GM10266 (cell line): ENCODE measurements at regions not wholly inside any gene's neighbourhood (a gene's known extent, or its start where the extent isn't known, plus 50 kb on each side); places are given as distances from the start of the nearest gene placed in this dataset.

Experiments
- DNase-seq: peaks from one replicate; pipeline ENCODE4 v3.0.0; 2012; ENCODE audit errors: extremely low spot score
- TF ChIP-seq, protein P1 (sequence below): IDR thresholded peaks from 2 replicates; pipeline ENCODE4 v1.5.1; 2012; ENCODE audit warnings: mild to moderate bottlenecking, low read depth; ENCODE audit not compliant: control insufficient read depth, insufficient read depth; ENCODE audit errors: missing control alignments

- TF ChIP-seq, protein P1, sequence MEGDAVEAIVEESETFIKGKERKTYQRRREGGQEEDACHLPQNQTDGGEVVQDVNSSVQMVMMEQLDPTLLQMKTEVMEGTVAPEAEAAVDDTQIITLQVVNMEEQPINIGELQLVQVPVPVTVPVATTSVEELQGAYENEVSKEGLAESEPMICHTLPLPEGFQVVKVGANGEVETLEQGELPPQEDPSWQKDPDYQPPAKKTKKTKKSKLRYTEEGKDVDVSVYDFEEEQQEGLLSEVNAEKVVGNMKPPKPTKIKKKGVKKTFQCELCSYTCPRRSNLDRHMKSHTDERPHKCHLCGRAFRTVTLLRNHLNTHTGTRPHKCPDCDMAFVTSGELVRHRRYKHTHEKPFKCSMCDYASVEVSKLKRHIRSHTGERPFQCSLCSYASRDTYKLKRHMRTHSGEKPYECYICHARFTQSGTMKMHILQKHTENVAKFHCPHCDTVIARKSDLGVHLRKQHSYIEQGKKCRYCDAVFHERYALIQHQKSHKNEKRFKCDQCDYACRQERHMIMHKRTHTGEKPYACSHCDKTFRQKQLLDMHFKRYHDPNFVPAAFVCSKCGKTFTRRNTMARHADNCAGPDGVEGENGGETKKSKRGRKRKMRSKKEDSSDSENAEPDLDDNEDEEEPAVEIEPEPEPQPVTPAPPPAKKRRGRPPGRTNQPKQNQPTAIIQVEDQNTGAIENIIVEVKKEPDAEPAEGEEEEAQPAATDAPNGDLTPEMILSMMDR = no peak
These were observed 92.3 kb upstream of the POU2AF2 start for GRCh38 chr11:111153194-111153593.

DNA sequence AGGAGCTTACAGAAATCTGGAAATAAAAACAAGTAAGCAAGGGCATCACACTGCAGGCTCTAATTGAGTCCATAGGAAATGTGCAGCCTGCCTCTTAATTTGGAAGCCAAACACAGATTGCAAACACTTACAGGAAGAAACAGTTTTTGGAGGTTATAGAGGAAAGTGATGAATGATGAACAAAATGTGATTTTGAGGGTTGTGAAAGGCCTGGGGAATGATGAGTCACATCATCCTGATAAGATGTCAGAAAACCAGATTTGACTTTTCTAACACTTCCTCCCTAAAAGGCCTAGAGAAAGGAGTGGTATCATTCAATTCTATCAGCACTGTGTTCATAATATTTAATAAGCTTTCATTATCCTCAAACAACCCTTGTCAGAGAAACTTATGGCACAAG, 96.6 kb upstream of the POU2AF2 start:
- TF ChIP-seq, protein P1 = no peak

More at GRCh38 chr11:111153194-111153593, 92.3 kb upstream of the POU2AF2 start:
- no peak for DNase-seq

DNA sequence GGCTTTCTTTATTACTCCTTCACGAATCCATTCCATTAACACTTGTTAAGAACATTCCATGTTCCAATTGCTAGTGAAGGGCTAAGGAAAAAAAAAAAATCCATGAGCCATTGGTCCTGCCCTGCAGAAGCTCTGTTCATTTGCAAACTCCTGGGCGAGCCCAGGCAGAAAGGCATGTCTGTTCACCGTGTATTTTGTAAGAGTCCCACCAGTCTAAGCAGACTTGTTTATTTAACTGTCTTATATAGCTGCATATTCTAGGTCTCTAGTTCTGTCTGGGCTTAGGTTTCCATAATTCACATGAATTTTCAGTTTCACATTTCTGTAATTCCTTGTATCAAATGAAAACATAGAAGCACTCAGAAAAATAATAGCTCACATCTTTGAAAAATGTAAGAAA, 97.4 kb upstream of the POU2AF2 start:
- TF ChIP-seq, protein P1 = no peak

More for the DNA sequence above, 96.6 kb upstream of the POU2AF2 start:
- no peak for DNase-seq

GRCh38 chr11:111137846-111138245, 107.7 kb upstream of the POU2AF2 start:
- no peak for DNase-seq
- TF ChIP-seq, protein P1 = no peak

More for the DNA sequence above, 97.4 kb upstream of the POU2AF2 start:
- DNase-seq = no peak

DNA sequence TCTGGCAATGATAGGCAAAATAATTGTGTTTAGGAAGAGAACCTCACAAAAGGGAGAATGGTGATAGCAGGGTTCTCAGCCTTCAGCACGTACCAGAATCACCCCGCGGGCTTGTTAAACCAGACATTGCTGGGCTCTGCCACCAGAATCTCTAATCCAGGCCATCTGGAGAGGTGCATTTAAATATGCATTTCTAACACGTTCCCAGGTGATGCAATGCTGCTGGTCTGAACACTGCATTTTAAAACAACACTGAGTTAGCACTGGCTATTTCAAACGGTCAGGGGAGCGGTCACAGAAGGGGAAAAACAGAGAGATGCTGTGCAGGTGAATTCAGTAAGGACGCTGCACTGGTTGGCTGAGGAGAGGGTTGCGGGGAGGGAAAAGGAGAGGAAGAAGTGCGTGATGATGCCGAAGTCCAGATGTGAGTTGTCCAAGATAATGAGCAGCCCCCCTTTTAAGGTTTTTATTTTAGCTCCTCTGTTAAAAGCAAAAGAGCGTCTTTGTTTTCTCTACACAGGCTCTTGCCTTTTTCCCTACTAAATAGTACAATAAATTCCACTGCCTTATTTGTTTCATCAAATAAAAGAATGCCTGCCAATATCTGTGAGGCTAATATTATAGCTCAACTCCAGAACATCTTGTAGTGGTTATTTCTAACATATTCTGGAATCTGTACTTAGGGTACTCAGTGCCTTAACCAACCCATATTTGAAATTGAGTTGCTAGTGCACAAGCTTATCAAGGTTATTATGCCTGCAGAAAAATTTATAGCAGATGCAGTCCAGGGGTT, 109.6 kb upstream of the POU2AF2 start:
- DNase-seq = no peak
- TF ChIP-seq, protein P1 = no peak

- no peak for DNase-seq
- TF ChIP-seq, protein P1 = no peak
These were observed 110.4 kb upstream of the POU2AF2 start for GRCh38 chr11:111135101-111135500.
